H9 (cell line): ENCODE measurements at regions not wholly inside any gene's neighbourhood (a gene's known extent, or its start where the extent isn't known, plus 50 kb on each side); places are given as distances from the start of the nearest gene placed in this dataset.

ENCODE experiments used
- DNase-seq: peaks from one replicate; pipeline ENCODE4 v3.0.0-alpha.2; 2017
- H2AFZ ChIP-seq: one replicate; pipeline ENCODE4 v1.6.1; 2013; ENCODE audit warnings: mild to moderate bottlenecking, low read length, control low read depth, moderate library complexity
- H2AK5ac ChIP-seq: 2 replicates; pipeline ENCODE4 v1.6.1; 2013; ENCODE audit warnings: low read length, control low read depth, mixed read lengths; ENCODE audit not compliant: insufficient read length
- H2BK120ac ChIP-seq: one replicate; pipeline ENCODE4 v1.6.1; 2013; ENCODE audit warnings: low read depth, mild to moderate bottlenecking, low read length, control low read depth, inconsistent platforms; ENCODE audit not compliant: poor library complexity, severe bottlenecking
- H2BK12ac ChIP-seq: 2 replicates; pipeline ENCODE4 v1.6.1; 2013; ENCODE audit warnings: low read length, control low read depth, mixed read lengths, low read depth; ENCODE audit not compliant: insufficient read length
- H2BK15ac ChIP-seq: 2 replicates; pipeline ENCODE4 v1.6.1; 2013; ENCODE audit warnings: low read depth, low read length, control low read depth
- H2BK20ac ChIP-seq: one replicate; pipeline ENCODE4 v1.6.1; 2013; ENCODE audit warnings: low read depth, mild to moderate bottlenecking, low read length, control low read depth, inconsistent platforms; ENCODE audit not compliant: poor library complexity, severe bottlenecking
- H2BK5ac ChIP-seq: 2 replicates; pipeline ENCODE4 v1.6.1; 2013; ENCODE audit warnings: low read length, control low read depth, mixed read lengths; ENCODE audit not compliant: insufficient read length
- H3K14ac ChIP-seq: 2 replicates; pipeline ENCODE4 v1.6.1; 2013; ENCODE audit warnings: low read length, control low read depth; ENCODE audit not compliant: insufficient read depth
- H3K18ac ChIP-seq: 2 replicates; pipeline ENCODE4 v1.6.1; 2013; ENCODE audit warnings: low read depth, mild to moderate bottlenecking, mixed read lengths, low read length, control low read depth; ENCODE audit not compliant: insufficient read length
- H3K23ac ChIP-seq: 2 replicates; pipeline ENCODE4 v1.6.1; 2013; ENCODE audit warnings: low read length, control low read depth, mixed read lengths, low read depth; ENCODE audit not compliant: insufficient read length
- H3K23me2 ChIP-seq: 2 replicates; pipeline ENCODE4 v1.6.1; 2013; ENCODE audit warnings: low read depth, mild to moderate bottlenecking, mixed read lengths, low read length, control low read depth; ENCODE audit not compliant: insufficient read length, poor library complexity, severe bottlenecking
- H3K27ac ChIP-seq: 2 replicates; pipeline ENCODE4 v1.5.1; 2013; ENCODE audit warnings: low read length, control low read depth, mixed read lengths, low read depth; ENCODE audit not compliant: insufficient read length
- H3K27me3 ChIP-seq: 2 replicates; pipeline ENCODE4 v1.6.1; 2013; ENCODE audit warnings: low read length, control low read depth, inconsistent platforms; ENCODE audit not compliant: insufficient read depth
- H3K4ac ChIP-seq: 2 replicates; pipeline ENCODE4 v1.6.1; 2013; ENCODE audit warnings: low read depth, mild to moderate bottlenecking, control low read depth, inconsistent platforms, low read length, moderate library complexity
- H3K4me1 ChIP-seq: 2 replicates; pipeline ENCODE4 v1.6.1; 2013; ENCODE audit warnings: low read length, control low read depth, inconsistent platforms; ENCODE audit not compliant: insufficient read depth
- H3K4me2 ChIP-seq: 2 replicates; pipeline ENCODE4 v1.6.1; 2013; ENCODE audit warnings: low read length, control low read depth, mixed read lengths; ENCODE audit not compliant: insufficient read length, insufficient read depth
- H3K56ac ChIP-seq: 2 replicates; pipeline ENCODE4 v1.6.1; 2013; ENCODE audit warnings: low read depth, mild to moderate bottlenecking, mixed read lengths, low read length, control low read depth; ENCODE audit not compliant: insufficient read length
- H3K79me1 ChIP-seq: 2 replicates; pipeline ENCODE4 v1.6.1; 2013; ENCODE audit warnings: low read depth, mild to moderate bottlenecking, moderate library complexity, low read length, control low read depth, inconsistent platforms; ENCODE audit not compliant: insufficient read depth, poor library complexity, severe bottlenecking
- H3K79me2 ChIP-seq: 2 replicates; pipeline ENCODE4 v1.6.1; 2013; ENCODE audit warnings: low read length, control low read depth, inconsistent platforms; ENCODE audit not compliant: insufficient read depth
- H3K9ac ChIP-seq: 2 replicates; pipeline ENCODE4 v1.6.1; 2013; ENCODE audit warnings: low read length, control low read depth, mixed read lengths; ENCODE audit not compliant: insufficient read length; ENCODE audit errors: extremely low read depth
- H3K9me3 ChIP-seq: one replicate; pipeline ENCODE4 v1.6.1; 2013; ENCODE audit warnings: low read depth, low read length, inconsistent platforms; ENCODE audit not compliant: control insufficient read depth
- H3T11ph ChIP-seq: one replicate; pipeline ENCODE4 v1.6.1; 2013; ENCODE audit warnings: mild to moderate bottlenecking, low read length, control low read depth, inconsistent platforms
- H4K20me1 ChIP-seq: one replicate; pipeline ENCODE4 v1.6.1; 2013; ENCODE audit not compliant: control insufficient read depth, insufficient read length, insufficient read depth
- H4K5ac ChIP-seq: 2 replicates; pipeline ENCODE4 v1.6.1; 2013; ENCODE audit warnings: low read depth, mild to moderate bottlenecking, mixed read lengths, low read length, control low read depth; ENCODE audit not compliant: insufficient read length
- H4K8ac ChIP-seq: replicated peaks from 2 replicates; pipeline ENCODE4 v1.6.1; 2013; ENCODE audit warnings: low read length, control low read depth, mixed read lengths, low read depth; ENCODE audit not compliant: insufficient read length
- H4K91ac ChIP-seq: 2 replicates; pipeline ENCODE4 v1.6.1; 2013; ENCODE audit warnings: low read depth, mild to moderate bottlenecking, moderate library complexity, mixed read lengths, low read length, control low read depth; ENCODE audit not compliant: insufficient read length
- H3K27ac Mint-ChIP-seq, 3 experiments: 2 replicates in 2 of 3; 3 replicates in 1 of 3; pipeline ENCODE4 v1.8.0; 2020 to 2021; ENCODE audit warnings: mixed read lengths in 3 of 3, mild to moderate bottlenecking in 1 of 3, moderate library complexity in 1 of 3
- H3K27me3 Mint-ChIP-seq: 2 replicates; pipeline ENCODE4 v1.8.0; 2021; ENCODE audit warnings: low read depth, mild to moderate bottlenecking, moderate library complexity, mixed read lengths
- H3K36me3 Mint-ChIP-seq, 3 experiments: 2 replicates in 2 of 3; 3 replicates in 1 of 3; pipeline ENCODE4 v1.8.0; 2020 to 2021; ENCODE audit warnings: low read depth in 3 of 3, mixed read lengths in 3 of 3; ENCODE audit not compliant: insufficient read depth in 1 of 3
- H3K4me1 Mint-ChIP-seq, 2 experiments: 2 replicates each; pipeline ENCODE4 v1.8.0; 2020; ENCODE audit warnings: mixed read lengths in 2 of 2
- H3K4me3 Mint-ChIP-seq, 2 experiments: 2 replicates in 1 of 2; 3 replicates in 1 of 2; pipeline ENCODE4 v1.8.0; 2020 to 2021; ENCODE audit warnings: mild to moderate bottlenecking in 2 of 2, mixed read lengths in 2 of 2, moderate library complexity in 1 of 2
- H3K9me3 Mint-ChIP-seq, 2 experiments: 2 replicates in 1 of 2; 3 replicates in 1 of 2; pipeline ENCODE4 v1.8.0; 2020; ENCODE audit warnings: mild to moderate bottlenecking in 2 of 2, mixed read lengths in 2 of 2, moderate library complexity in 1 of 2
- WGBS: extraction: QIAGEN DNeasy Blood & Tissue Kit; methylation state at CpG from one replicate; pipeline ENCODE4 v1.1.7; 2013; ENCODE audit warnings: missing lambda C conversion rate, low lambda C conversion rate, mixed read lengths; ENCODE audit not compliant: insufficient read length; ENCODE audit errors: extremely low coverage; 5-methylcytosine and 5-hydroxymethylcytosine counted together
- TF ChIP-seq, protein P1 (sequence below): fragments of 200-600 bp; sonication (generic); conservative IDR thresholded peaks from 3 replicates; pipeline ENCODE4 v1.8.0; 2021; ENCODE audit warnings: antibody characterized with exemption, mild to moderate bottlenecking

DNA sequence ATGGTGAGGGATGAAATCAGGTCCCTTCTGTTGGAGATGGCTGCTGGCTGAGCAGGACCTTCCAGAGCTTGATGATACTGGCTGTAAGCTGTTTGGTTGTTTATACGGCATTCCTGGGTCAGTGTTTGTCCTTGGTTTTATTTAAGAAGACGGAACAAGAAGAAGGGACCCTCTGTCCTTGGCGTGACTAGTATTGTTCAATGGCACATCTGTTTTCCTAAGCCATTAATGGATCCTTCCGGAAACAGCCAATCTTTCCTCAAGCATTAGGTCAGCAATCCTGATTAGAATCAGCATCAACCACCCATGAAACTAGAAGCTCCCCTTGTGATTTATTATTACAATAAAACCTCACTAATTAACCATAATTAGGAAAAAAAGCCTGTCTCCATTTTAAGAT, 128.7 kb upstream of the KIAA1217 start:
- no peaks in the 10 kb centered on the region for H3K79me2 ChIP-seq
- H3K4me1 Mint-ChIP-seq, result peaks cover 13 to 16% of the 10 kb centered on the region in 2 experiments
- H3K56ac ChIP-seq, result no peak overlapping the region
- no peak overlapping the region for H3K4me3 Mint-ChIP-seq
- H4K91ac ChIP-seq, result no peak overlapping the region
- H3T11ph ChIP-seq, result no peak overlapping the region
- H4K5ac ChIP-seq, result no peak overlapping the region
- no peak overlapping the region for H3K4ac ChIP-seq
- no peak overlapping the region for H3K4me2 ChIP-seq
- H3K23ac ChIP-seq, result no peak overlapping the region
- H3K4me1 ChIP-seq, result peaks cover 5% of the 10 kb centered on the region
- no CpG with 5 or more reads among the region's 4 CpGs for WGBS
- H2BK120ac ChIP-seq, result no peak overlapping the region
- H3K23me2 ChIP-seq, result no peaks in the 10 kb centered on the region
- no peak for DNase-seq
- H3K9me3 Mint-ChIP-seq, result peaks cover 0 to 2% of the 10 kb centered on the region in 2 experiments; a peak in 1 of 5 replicates
- H4K20me1 ChIP-seq, result no peaks in the 10 kb centered on the region
- no peak overlapping the region for H2AFZ ChIP-seq
- H3K9me3 ChIP-seq, result no peaks in the 10 kb centered on the region
- no peaks in the 10 kb centered on the region for H3K79me1 ChIP-seq
- H3K27ac ChIP-seq, result no peak overlapping the region
- H3K18ac ChIP-seq, result no peak overlapping the region
- no peak overlapping the region for H2BK5ac ChIP-seq
- no peaks in the 10 kb centered on the region for H3K27me3 ChIP-seq
- no peak overlapping the region for H3K27ac Mint-ChIP-seq
- no peaks in the 10 kb centered on the region for H3K36me3 Mint-ChIP-seq
- no peak overlapping the region for H4K8ac ChIP-seq
- H2BK15ac ChIP-seq, result no peak overlapping the region
- H3K9ac ChIP-seq, result no peak overlapping the region
- no peak overlapping the region for H2BK12ac ChIP-seq
- no peak overlapping the region for H3K14ac ChIP-seq
- TF ChIP-seq, protein P1, sequence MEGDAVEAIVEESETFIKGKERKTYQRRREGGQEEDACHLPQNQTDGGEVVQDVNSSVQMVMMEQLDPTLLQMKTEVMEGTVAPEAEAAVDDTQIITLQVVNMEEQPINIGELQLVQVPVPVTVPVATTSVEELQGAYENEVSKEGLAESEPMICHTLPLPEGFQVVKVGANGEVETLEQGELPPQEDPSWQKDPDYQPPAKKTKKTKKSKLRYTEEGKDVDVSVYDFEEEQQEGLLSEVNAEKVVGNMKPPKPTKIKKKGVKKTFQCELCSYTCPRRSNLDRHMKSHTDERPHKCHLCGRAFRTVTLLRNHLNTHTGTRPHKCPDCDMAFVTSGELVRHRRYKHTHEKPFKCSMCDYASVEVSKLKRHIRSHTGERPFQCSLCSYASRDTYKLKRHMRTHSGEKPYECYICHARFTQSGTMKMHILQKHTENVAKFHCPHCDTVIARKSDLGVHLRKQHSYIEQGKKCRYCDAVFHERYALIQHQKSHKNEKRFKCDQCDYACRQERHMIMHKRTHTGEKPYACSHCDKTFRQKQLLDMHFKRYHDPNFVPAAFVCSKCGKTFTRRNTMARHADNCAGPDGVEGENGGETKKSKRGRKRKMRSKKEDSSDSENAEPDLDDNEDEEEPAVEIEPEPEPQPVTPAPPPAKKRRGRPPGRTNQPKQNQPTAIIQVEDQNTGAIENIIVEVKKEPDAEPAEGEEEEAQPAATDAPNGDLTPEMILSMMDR, result no peak
- H2AK5ac ChIP-seq, result no peak overlapping the region
- no peaks in the 10 kb centered on the region for H3K27me3 Mint-ChIP-seq
- no peak overlapping the region for H2BK20ac ChIP-seq
